ENCODE measurements at regions not wholly inside any gene's neighbourhood (a gene's known extent, or its start where the extent isn't known, plus 50 kb on each side); places are given as distances from the start of the nearest gene placed in this dataset.

DNA sequence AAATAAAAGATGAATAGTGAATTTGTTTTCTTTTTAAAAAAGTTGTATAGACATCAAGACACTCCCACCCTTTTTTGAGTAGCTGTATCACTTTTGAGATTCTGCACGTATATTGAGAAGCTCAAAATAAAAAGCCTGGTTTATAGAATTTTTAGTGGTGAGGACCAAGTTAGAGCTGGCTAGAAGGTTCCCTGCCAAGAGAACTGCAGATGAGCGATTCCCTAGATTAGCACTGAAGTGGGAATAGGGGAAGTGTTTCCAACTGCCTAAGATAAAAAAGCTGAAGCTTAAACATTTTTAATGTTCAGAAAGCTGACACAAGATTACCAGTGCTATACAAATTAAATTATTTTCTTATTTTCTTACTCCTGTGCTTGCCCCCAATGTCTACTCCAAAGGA is 135.7 kb upstream of the TMEM229A start:
- Histone ChIP-seq H3K4me1 (no peaks in the 10 kb centered on the region), H3K27ac (no peak overlapping the region), H3K36me3 (no peaks in the 10 kb centered on the region), H3K27me3 (no peaks in the 10 kb centered on the region), H3K4me3 (no peak overlapping the region), H3K9me3 (no peaks in the 10 kb centered on the region)
- ATAC-seq: no peak
- TF ChIP-seq, protein P1, sequence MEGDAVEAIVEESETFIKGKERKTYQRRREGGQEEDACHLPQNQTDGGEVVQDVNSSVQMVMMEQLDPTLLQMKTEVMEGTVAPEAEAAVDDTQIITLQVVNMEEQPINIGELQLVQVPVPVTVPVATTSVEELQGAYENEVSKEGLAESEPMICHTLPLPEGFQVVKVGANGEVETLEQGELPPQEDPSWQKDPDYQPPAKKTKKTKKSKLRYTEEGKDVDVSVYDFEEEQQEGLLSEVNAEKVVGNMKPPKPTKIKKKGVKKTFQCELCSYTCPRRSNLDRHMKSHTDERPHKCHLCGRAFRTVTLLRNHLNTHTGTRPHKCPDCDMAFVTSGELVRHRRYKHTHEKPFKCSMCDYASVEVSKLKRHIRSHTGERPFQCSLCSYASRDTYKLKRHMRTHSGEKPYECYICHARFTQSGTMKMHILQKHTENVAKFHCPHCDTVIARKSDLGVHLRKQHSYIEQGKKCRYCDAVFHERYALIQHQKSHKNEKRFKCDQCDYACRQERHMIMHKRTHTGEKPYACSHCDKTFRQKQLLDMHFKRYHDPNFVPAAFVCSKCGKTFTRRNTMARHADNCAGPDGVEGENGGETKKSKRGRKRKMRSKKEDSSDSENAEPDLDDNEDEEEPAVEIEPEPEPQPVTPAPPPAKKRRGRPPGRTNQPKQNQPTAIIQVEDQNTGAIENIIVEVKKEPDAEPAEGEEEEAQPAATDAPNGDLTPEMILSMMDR (IDR thresholded peaks at IDR 0.05): no peak
- no peak for DNase-seq
- intact Hi-C loops (cut with DNase I): no loop called here

DNA sequence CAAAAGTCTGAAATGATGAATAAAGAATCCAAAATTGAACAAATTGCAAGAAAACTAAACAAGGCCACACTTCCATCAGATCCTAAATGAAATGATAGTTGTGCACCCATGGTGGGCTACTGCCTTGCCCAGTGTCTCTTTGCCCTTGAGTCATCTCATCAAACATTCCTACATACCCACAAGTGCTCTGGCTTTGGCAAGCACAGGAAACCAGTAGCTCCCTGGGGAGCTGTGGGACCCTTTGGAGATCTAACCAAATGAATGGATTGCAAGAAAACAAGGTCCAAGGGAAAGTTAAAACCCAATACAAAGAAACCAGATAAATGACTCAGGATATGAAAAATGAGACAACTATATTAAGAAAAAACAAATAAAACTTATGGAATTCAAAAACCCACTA is 129.8 kb upstream of the TMEM229A start:
- Histone ChIP-seq H3K4me3 (no peak overlapping the region), H3K4me1 (no peaks in the 10 kb centered on the region), H3K36me3 (no peaks in the 10 kb centered on the region), H3K27me3 (no peaks in the 10 kb centered on the region), H3K27ac (no peak overlapping the region), H3K9me3 (no peaks in the 10 kb centered on the region)
- DNase-seq (no peak), ATAC-seq (no peak)
- intact Hi-C loops (cut with DNase I): no loop called here
- TF ChIP-seq, protein P1 (IDR thresholded peaks at IDR 0.05): no peak

GRCh38 chr7:124155432-124156022 is 122.7 kb upstream of the TMEM229A start:
- intact Hi-C loops (cut with DNase I): loop anchor here in 1 of 2 donors (10.0 kb wide), 1 partner anchor 629 kb away; no protein-coding TSS in a partner anchor
- Histone ChIP-seq H3K4me3 (no peak overlapping the region), H3K4me1 (no peaks in the 10 kb centered on the region), H3K27me3 (no peaks in the 10 kb centered on the region), H3K27ac (no peak overlapping the region), H3K9me3 (no peaks in the 10 kb centered on the region), H3K36me3 (no peaks in the 10 kb centered on the region)
- TF ChIP-seq, protein P1 (IDR thresholded peaks at IDR 0.05): peak in 1 of 2 donors; percentile 46
- peak in 2 of 4 donors; percentile 15 to 33 for DNase-seq
- ATAC-seq: peak; percentile 55

- intact Hi-C loops (cut with DNase I): loop anchor here in 1 of 2 donors (10.0 kb wide), 1 partner anchor 632 kb away; no protein-coding TSS in a partner anchor
- TF ChIP-seq, protein P1 (IDR thresholded peaks at IDR 0.05): no peak
- ATAC-seq: peak; percentile 60
These were observed 120.2 kb upstream of the TMEM229A start for GRCh38 chr7:124152859-124153692.

DNA sequence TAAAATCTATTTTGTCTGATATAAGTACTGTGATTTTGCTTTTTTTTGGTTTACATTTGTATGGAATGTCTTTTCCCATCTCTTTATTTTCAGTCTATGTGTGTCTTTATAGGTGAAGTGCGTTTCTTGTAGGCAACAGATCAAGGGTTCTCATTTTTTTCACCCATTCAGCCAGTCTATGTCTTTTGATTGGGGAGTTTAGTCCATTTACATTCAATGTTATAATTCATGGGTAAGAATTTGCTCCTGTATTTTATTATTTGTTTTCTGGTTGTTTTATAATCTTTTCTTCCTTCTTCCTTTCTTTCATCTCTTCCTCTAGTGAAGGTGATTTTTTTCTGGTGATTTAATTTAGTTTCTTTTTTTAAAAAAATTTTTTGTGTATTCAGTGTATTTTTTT is 104.8 kb upstream of the TMEM229A start:
- TF ChIP-seq, protein P1 (IDR thresholded peaks at IDR 0.05): no peak
- Histone ChIP-seq H3K9me3 (peaks cover 0 to 15% of the 10 kb centered on the region in 2 donors), H3K27ac (no peak overlapping the region), H3K27me3 (no peaks in the 10 kb centered on the region), H3K4me1 (no peaks in the 10 kb centered on the region), H3K36me3 (no peaks in the 10 kb centered on the region), H3K4me3 (no peak overlapping the region)
- no peak for ATAC-seq
- DNase-seq: no peak
- intact Hi-C loops (cut with DNase I): no loop called here

More at GRCh38 chr7:124152859-124153692, 120.2 kb upstream of the TMEM229A start:
- H3K27ac ChIP-seq: no peak overlapping the region
- no peak overlapping the region for H3K4me3 ChIP-seq
- no peaks in the 10 kb centered on the region for H3K4me1 ChIP-seq
- H3K9me3 ChIP-seq: no peaks in the 10 kb centered on the region
- no peaks in the 10 kb centered on the region for H3K27me3 ChIP-seq
- no peaks in the 10 kb centered on the region for H3K36me3 ChIP-seq
- peak in 1 of 4 donors; percentile 12 for DNase-seq
